Astrocyte (in vitro differentiated cells and primary cell): ENCODE measurements at regions not wholly inside any gene's neighbourhood (a gene's known extent, or its start where the extent isn't known, plus 50 kb on each side); places are given as distances from the start of the nearest gene placed in this dataset.

Experiments
- CTCF ChIP-seq: IDR thresholded peaks from 2 replicates; pipeline ENCODE4 v1.5.1; 2011; ENCODE audit warnings: low read depth, mild to moderate bottlenecking, inconsistent platforms, low read length, moderate library complexity; ENCODE audit not compliant: insufficient read depth
- EZH2 ChIP-seq: IDR thresholded peaks from 2 replicates; pipeline ENCODE4 v1.6.1; 2012; ENCODE audit warnings: mild to moderate bottlenecking, low read length, inconsistent platforms; ENCODE audit not compliant: insufficient read depth

GRCh38 chr12:79993106-79993862 lies 58.4 kb upstream of the PPP1R12A start:
- TF ChIP-seq CTCF (no peak), EZH2 (no peak)
